ENCODE measurements at regions not wholly inside any gene's neighbourhood (a gene's known extent, or its start where the extent isn't known, plus 50 kb on each side); places are given as distances from the start of the nearest gene placed in this dataset.
"Not testable (repeated sequence)": the region's sequence is repeated elsewhere in the genome, so short reads cannot be mapped to it uniquely, and the experiment has no call there.

GRCh38 chr13:65937251-65937650, 1292.9 kb downstream of the PCDH9 start:
- DNase-seq: no peak

GRCh38 chr13:65936249-65936648, 1293.9 kb downstream of the PCDH9 start:
- no peak for DNase-seq

- DNase-seq: no peak
Observed at GRCh38 chr13:65932587-65933239, 1297.4 kb downstream of the PCDH9 start.

- no peak for DNase-seq
Observed at GRCh38 chr13:65932013-65932412, 1298.1 kb downstream of the PCDH9 start.

GRCh38 chr13:65929436-65929835, 1300.7 kb downstream of the PCDH9 start:
- DNase-seq: no peak

- no peak for DNase-seq
Observed at GRCh38 chr13:65926750-65927171, 1303.4 kb downstream of the PCDH9 start.

GRCh38 chr13:65922846-65923245, 1307.3 kb downstream of the PCDH9 start:
- not testable (repeated sequence) for DNase-seq

- no peak for DNase-seq
Observed at GRCh38 chr13:65921933-65922332, 1308.2 kb downstream of the PCDH9 start.

- no peak for DNase-seq
Observed at GRCh38 chr13:65917731-65918130, 1312.4 kb downstream of the PCDH9 start.

- no peak for DNase-seq
Observed at GRCh38 chr13:65915195-65915594, 1314.9 kb downstream of the PCDH9 start.

- no peak for DNase-seq
Observed at GRCh38 chr13:65914716-65915115, 1315.4 kb downstream of the PCDH9 start.

- DNase-seq: no peak
Observed at GRCh38 chr13:65913173-65913572, 1317.0 kb downstream of the PCDH9 start.

GRCh38 chr13:65912516-65912915, 1317.6 kb downstream of the PCDH9 start:
- no peak for DNase-seq

GRCh38 chr13:65911546-65912193, 1318.5 kb downstream of the PCDH9 start:
- DNase-seq: no peak

GRCh38 chr13:65909501-65909900, 1320.6 kb downstream of the PCDH9 start:
- DNase-seq: no peak

GRCh38 chr13:65907666-65908525, 1322.2 kb downstream of the PCDH9 start:
- no peak for DNase-seq

GRCh38 chr13:65901723-65902122, 1328.4 kb downstream of the PCDH9 start:
- DNase-seq: no peak

- no peak for DNase-seq
Observed at GRCh38 chr13:65894049-65894448, 1336.1 kb downstream of the PCDH9 start.

- no peak for DNase-seq
Observed at GRCh38 chr13:65892859-65893258, 1337.3 kb downstream of the PCDH9 start.

GRCh38 chr13:65889368-65889767, 1340.8 kb downstream of the PCDH9 start:
- DNase-seq: no peak

- DNase-seq: no peak
Observed at GRCh38 chr13:65882810-65883209, 1347.3 kb downstream of the PCDH9 start.

- no peak for DNase-seq
Observed at GRCh38 chr13:65881561-65882155, 1348.5 kb downstream of the PCDH9 start.

- DNase-seq: no peak
Observed at GRCh38 chr13:65875031-65875430, 1355.1 kb downstream of the PCDH9 start.

Measured in NCI-H446 (cell line).